SK-N-DZ (cell line): ENCODE measurements at regions not wholly inside any gene's neighbourhood (a gene's known extent, or its start where the extent isn't known, plus 50 kb on each side); places are given as distances from the start of the nearest gene placed in this dataset.
A peak's percentile ranks its signal among the peaks of the same experiment; 100 is the strongest.
"Not testable (repeated sequence)": the region's sequence is repeated elsewhere in the genome, so short reads cannot be mapped to it uniquely, and the experiment has no call there.

Experiments used
- DNase-seq: peaks from one replicate; pipeline ENCODE4 v3.0.0-alpha.2; 2015; ENCODE audit warnings: low spot score

GRCh38 chr16:8115814-8116213 lies 474.5 kb downstream of the TMEM114 start:
- no peak for DNase-seq

- not testable (repeated sequence) for DNase-seq
Observed at GRCh38 chr16:8114941-8115340, 475.4 kb downstream of the TMEM114 start.

- no peak for DNase-seq
Observed at GRCh38 chr16:8113843-8114242, 476.5 kb downstream of the TMEM114 start.

GRCh38 chr16:8110572-8111514 lies 479.5 kb downstream of the TMEM114 start:
- no peak for DNase-seq

GRCh38 chr16:8109510-8110369 lies 480.6 kb downstream of the TMEM114 start:
- peak; percentile 64 for DNase-seq

GRCh38 chr16:8108991-8109509 lies 481.3 kb downstream of the TMEM114 start:
- DNase-seq = no peak

- no peak for DNase-seq
Observed at GRCh38 chr16:8107296-8107695, 483.0 kb downstream of the TMEM114 start.

- DNase-seq = no peak
Observed at GRCh38 chr16:8103649-8104289, 486.5 kb downstream of the TMEM114 start.

GRCh38 chr16:8099586-8099985 lies 490.7 kb downstream of the TMEM114 start:
- no peak for DNase-seq

- no peak for DNase-seq
Observed at GRCh38 chr16:8098947-8099512, 491.3 kb downstream of the TMEM114 start.

GRCh38 chr16:8096211-8096610 lies 494.1 kb downstream of the TMEM114 start:
- DNase-seq = no peak

GRCh38 chr16:8094696-8095095 lies 495.6 kb downstream of the TMEM114 start:
- no peak for DNase-seq

GRCh38 chr16:8088820-8089338 lies 501.4 kb downstream of the TMEM114 start:
- DNase-seq = no peak

GRCh38 chr16:8087597-8088289 lies 502.6 kb downstream of the TMEM114 start:
- no peak for DNase-seq

- DNase-seq = no peak
Observed at GRCh38 chr16:8087146-8087545, 503.2 kb downstream of the TMEM114 start.

- no peak for DNase-seq
Observed at GRCh38 chr16:8084882-8085281, 505.4 kb downstream of the TMEM114 start.

GRCh38 chr16:8084302-8084701 lies 506.0 kb downstream of the TMEM114 start:
- no peak for DNase-seq

GRCh38 chr16:8083560-8083959 lies 506.8 kb downstream of the TMEM114 start:
- DNase-seq = no peak

- no peak for DNase-seq
Observed at GRCh38 chr16:8080817-8081216, 509.5 kb downstream of the TMEM114 start.

- no peak for DNase-seq
Observed at GRCh38 chr16:8075271-8075670, 515.0 kb downstream of the TMEM114 start.
